GM21367 (cell line): ENCODE measurements at regions not wholly inside any gene's neighbourhood (a gene's known extent, or its start where the extent isn't known, plus 50 kb on each side); places are given as distances from the start of the nearest gene placed in this dataset.
A peak's percentile ranks its signal among the peaks of the same experiment; 100 is the strongest.
"Not testable (repeated sequence)": the region's sequence is repeated elsewhere in the genome, so short reads cannot be mapped to it uniquely, and the experiment has no call there.

Experiments used
- ATAC-seq: cut with Tn5 transposase; IDR thresholded peaks from one replicate; pipeline ENCODE4 v1.9.1; 2021; ENCODE audit not compliant: unreplicated experiment

DNA sequence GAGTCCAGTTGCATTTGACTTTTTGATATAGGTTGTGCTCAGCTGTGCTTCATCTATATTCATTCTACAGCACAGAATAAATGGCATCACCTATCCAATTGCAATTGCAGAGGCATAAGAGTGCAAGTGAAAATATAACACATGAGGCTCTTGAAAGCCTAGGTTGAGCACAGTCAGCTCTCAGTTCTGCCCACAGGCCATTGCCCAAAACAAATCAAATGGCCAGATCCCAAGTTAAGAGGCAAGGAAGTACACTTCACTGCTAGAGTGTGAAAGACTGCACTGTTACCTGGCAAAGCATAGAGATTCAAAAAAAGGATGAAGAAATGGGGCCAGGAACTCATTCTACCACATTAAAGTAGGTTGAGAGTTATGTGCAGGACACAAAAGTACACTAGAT lies 305.5 kb upstream of the SEMA6A start:
- peak; percentile 78 for ATAC-seq

DNA sequence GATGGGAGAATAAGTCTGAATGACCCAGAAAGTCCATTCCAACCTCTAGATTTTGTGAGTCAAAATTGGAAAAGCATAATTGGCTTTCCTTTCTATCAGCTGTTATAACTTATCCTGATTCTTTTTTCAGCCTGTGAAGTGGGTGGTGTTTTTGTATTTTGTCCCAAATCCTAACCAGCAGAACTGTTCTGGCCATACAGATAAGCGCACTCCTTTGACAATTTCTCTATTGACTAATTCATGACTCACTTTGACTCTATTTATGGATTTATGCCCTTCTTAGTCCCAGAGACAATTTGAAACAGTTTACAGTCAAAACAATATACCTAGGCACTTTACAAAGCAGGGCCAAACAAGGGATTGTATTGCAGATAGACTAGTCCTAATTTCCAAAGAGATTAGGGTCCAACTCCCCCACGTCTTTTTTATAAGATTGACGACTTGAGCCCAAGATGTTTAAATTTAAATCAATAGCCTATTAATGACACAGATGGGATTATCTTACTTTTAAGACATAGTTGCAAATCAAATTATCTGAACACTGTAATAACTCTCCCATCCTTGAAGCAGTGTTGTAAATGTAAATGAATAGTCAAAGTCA lies 301.7 kb upstream of the SEMA6A start:
- no peak for ATAC-seq

DNA sequence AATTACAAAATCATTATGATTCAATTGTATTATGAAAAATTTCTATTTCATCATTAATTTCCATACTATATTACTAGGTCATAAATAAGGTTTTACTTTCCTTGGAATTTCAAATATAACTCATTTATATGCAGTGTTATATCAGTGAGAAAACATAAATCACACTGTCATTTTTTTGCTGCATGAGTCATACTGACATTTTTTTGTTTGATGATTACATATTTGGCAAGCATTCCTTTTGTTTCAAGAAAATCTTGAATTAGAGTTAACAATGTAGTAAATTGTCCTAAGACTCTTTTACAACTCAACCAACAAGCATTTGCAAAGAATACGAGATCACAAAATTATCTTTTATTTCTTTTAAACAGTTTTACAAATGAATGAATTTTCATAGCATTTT lies 298.4 kb upstream of the SEMA6A start:
- ATAC-seq, result no peak

DNA sequence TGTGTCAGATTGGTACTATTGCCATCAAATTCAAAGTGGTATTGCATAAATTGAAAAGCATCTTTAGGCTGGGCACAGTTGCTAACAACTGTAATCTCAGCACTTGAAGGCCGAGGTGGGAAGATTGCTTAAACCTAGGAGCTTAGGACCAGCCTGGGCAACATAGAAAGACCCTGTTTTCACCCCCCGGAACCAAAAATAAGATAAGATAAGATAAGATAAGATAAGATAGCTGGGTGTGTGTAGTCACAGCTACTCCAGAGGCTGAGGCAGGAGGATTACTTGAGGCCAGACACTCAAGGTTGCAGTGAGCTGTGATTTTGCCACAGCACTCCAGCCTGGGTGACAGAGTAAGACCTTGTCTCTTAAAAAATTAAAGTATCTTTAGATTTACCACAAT lies 297.9 kb upstream of the SEMA6A start:
- ATAC-seq, result no peak

DNA sequence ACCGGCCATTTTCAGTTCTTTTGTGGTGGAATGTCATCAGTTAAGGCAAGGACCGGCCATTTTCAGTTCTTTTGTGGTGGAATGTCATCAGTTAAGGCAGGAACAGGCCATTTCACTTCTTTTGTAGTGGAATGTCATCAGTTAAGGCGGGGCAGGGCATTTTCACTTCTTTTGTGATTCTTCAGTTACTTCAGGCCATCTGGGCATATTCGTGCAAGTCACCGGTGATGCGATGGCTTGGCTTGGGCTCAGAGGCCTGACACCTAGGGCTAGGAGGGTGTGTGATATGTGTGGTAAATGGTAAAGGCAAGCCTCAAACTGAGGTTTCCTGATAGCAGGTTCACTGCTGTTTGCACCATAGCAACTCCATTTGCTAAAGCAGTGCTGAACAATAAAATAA lies 293.2 kb upstream of the SEMA6A start:
- not testable (repeated sequence) for ATAC-seq

DNA sequence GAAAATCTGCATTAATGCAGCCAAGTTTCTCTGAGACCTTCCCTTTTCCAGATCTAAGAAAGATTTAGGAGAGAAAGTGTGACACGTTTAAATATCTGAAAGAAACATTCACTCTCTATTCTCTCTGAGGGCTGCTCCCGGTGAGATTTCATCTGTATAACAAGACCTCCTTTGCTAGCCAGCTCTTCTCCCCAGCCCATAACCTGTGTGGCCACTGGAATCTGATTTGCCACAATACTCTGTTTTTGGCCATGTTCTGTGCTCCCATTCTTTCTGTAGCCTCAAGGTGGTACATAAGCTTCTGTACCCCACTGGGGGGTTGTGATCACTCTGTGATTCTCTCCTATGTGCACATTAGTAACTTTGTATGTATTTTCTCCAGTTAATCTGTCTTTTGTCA lies 291.0 kb upstream of the SEMA6A start:
- ATAC-seq, result no peak

DNA sequence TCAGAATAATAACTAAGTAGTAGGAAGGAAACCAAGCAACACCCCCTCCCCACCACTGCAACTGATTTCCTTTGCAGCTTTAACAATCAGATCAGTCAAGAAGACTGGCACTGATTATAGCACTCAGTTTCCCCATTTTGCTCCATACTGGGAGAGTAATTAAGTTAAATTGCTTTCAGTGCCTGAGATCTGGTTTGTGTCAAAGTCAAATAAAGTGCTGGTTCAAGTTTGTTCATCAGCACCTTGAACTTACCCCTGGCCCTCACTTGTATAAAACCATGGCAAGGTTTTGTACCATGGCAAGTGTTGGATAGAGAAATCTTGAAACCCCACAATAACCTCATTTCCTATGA lies 290.2 kb upstream of the SEMA6A start:
- ATAC-seq, result no peak

DNA sequence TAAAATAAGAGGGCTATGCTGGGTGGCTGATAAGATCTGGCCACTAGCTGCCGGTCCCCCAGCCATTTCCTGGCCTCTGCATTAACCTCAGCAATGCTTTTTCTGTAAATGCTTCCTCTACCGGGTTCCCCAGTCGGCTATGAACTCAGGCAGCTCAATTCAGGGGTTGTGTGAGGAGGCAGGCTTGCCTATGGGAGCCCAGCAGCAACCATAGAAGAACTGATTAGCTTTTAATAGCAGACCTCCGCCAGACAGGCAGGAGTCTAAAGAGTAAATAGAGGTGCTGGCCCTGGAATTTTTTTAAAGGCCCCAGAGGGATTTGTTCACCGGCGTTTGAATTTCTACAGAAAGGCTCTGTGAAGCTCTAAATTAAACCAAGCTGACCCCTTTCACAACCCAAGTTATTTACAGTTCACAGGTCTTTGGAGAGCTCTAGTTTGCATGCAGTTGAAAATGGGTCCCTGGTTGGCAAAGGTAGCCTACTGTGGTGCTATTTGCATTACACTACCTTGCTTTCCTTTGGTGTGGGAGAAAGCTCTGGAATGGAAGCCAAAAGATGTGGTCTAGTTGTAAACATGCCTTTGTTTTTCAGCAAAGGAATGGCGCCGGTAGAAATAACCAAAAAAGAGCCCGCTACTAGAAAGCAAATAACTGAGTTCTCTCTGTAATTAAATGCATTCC lies 289.7 kb upstream of the SEMA6A start:
- no peak for ATAC-seq

DNA sequence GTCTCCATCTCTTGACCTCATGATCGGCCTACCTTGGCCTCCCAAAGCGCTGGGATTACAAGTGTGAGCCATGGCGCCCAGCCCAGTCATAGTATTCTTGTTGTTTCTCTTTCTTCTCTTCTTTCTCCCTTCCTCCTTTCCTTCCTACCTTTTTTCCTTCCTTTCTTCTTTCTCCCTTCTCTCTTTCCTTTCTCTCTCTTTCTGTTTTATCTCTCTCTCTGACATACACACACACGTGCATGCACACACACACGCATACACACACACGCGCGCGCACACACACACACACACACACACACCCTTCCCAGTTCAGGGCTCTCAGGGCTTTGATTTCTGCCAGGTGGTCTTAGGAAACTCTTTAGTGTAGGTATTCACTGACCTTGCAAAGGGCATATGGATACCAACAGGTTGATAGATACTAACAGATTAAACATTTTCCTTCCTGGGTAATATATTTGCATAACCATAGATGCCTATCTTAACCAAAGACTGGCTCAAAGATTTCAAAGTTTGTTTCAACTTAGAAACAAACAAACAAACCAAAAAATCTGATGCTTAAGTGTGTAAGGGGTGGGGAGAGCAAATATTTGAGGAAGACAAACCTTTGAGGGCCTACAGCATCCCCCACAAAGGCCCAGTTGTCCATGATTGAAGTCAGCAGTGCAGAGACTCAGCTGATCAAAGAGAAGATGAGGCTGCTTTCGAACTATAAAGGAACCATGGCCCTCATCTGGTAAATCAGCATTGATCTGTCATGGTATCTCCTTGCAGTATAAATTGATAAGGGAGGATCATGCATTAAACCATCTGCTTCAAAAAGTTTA lies 288.2 kb upstream of the SEMA6A start:
- no peak for ATAC-seq

DNA sequence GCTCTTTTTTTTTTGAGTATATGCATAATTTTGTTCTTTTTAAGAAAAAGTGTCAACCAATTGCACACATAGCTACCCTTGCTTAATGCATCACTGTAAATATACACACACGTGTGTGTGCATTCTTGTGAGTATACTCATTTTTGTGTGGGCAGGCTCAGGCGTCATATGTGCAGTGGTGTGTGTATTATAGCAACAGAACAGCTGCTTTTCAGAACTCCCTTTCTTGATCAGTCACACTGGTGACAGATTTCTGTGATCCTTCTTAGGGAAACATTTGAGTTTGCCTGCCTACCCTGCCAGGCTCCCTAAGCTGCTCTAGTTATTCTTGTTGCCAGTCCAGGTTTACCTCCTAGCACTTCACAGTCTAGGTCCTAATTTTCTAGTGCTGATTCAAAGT lies 287.0 kb upstream of the SEMA6A start:
- no peak for ATAC-seq

DNA sequence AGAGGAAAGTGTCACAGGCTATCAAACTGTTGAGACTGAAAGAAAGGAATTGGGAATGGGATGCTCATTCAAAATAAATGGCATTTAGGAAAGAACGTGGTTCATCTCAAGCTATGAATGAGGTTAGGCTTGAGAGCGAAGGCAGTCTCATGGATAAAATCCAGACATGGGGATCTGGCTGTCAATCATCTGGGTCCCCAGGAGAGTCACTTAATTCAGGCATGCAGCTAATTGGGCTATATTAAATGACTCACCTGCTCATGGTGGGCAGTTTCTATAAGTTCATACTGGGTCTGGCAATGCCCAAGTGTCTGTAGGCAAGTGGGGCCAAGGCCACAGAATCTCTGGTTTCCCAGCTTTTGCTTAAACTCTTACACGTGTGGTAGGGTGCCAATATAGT lies 286.5 kb upstream of the SEMA6A start:
- no peak for ATAC-seq

DNA sequence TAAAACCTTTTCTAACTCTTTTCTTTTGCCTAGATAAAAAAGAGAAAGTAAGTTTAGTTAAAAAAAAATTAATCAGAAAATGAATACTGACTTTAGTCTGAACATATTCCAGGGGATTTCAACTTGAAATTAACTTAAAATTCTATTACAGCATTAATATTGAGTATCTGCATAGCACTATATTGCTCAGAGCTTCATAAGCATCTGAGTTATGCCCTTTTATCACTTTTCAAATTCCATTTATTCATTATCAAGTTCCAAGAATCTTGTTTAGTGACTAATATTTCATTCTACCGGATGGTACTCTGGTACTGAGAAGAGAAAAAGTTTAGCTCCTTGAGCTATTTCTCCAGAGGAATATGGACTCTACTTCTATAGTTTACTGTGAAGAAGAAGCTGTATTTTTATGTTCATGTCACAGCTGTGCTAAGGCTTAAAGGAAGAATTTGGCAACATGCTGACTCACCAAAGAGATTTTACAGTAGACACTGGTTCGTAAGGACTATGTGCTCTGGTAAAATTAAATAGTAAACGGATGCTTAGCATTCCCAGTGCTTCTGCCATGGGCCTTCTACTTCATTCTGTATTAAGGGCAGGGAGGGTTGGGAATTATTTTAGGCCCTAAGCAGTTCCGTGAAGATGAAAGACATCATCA lies 285.2 kb upstream of the SEMA6A start:
- no peak for ATAC-seq

DNA sequence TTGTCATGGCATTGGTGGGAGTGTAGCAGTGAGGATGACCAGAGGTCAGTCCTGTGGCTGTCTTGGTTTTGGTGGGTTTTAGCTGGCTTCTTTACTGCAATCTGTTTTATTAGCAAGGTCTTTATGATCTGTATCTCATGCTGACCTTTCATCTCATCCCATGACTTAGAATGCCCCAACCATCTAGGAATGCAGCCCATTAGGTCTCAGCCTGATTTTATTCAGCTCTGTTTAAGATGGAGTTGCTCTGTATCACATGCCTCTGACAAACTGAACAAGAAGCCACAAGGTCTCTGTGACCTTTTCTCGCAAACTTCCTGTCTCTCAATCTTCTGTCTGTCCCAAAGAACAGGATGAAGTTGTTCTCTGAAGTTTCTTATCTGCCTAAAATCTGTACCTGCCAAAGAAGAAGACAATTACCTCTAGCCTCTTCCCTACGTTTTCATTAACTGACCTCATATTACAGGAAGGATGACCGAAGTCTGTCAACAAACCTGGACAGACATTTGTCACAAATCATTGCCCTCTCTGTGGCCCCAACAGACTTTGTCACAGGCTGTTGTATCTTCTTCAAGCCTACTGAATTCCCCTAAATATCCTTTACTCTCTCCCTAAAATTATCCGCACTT lies 284.2 kb upstream of the SEMA6A start:
- ATAC-seq, result no peak

DNA sequence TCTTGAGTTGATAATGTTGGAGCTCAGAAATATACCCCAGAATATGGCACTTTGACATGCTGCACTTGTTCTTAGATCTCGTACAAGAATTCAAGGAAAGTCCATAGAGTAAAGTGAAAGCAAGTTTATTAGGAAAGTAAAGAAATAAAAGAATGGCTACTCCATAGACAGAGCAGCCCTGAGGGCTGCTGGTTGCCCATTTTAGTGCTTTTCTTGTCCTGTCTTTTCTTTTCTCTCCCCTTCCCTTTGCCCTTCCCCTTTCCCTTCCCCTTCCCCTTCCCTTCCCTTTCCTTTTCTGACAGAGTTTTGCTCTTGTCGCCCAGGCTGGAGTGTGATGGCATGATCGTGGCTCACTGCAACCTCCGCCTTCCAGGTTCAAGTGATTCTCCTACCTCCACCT lies 283.4 kb upstream of the SEMA6A start:
- not testable (repeated sequence) for ATAC-seq

DNA sequence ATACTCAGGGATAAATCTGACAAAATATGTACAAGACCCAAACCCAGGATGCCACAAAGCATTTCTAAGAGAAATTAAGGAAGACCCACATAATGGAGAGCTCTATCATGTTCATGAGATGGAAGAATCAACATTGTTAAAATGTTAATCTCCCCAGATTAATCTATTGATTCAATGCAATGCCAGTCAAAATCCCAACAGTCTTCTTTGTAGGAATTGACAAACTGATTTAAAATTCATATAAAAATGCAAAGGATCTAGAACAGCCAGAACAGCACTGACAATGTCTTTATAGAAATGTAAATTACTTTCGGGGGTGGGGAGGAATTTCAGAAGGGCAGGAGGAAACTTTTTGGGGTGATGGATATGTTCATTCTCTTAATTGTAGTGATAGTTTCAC lies 281.6 kb upstream of the SEMA6A start:
- no peak for ATAC-seq

DNA sequence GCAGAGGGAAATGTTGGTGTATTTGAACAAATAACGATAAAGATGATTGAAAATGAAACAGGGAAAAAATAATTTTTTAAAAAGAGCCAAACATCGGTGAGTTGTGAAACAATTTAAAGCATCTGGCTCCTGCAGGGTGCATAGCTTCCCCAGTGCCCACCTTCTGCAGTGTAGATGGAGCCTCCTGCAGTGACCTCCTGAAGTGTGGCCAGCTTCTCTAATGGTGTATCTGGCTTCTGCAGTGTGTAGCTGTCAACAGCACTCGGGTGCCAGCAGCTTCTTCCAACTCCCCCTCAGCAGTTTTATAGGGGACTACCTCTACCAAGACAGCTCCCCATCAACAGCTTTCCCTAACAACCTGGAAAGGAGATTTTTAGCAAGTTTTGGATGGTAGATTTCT lies 279.4 kb upstream of the SEMA6A start:
- no peak for ATAC-seq

DNA sequence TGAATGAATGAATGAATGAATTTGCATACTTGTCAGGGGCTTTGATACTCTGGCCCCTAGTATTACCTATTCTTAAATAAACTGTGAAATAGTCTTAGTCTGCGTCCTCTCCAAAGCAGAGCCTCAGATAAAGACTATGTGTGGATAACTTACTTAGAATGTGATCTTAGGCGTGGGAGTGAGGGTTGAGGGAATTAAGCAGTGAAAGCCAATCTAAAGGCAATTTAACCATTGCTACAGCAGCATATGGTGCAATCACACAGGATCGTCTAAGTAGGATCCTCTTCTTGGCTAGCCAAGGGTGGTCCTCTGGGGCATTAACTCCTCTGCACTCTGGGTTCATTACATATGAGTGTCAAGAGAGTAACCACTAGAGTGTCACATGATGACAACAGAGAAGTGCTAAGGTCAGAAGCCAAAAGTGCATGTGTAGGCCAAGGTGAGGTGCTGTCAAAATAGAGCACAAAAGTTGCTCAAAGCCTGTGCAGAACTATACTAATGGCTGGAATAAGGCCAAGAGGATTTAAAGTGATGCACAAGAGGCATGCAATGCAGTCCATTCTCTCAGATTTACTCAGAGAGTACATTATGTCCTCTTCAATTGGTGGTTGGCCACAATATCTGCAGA lies 274.4 kb upstream of the SEMA6A start:
- ATAC-seq, result no peak

DNA sequence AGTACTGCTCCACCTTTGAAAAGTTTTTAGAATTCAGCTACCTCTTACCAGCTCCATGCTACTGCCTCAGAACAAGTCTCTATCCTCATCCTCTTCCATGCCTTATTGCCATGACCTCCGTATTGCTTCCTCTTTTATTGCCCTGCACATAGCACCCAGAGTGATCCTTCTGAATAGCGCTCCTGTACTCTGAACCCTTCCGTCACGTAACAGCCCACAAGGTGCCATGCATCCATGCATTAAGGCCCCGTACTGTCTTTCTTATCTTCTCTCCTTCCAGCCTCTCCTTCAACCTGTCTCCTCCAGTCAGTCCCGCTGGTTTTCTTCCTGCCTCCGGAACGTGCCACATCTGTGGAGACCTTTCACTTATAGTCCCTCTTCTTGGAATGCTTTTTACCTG lies 273.3 kb upstream of the SEMA6A start:
- no peak for ATAC-seq

DNA sequence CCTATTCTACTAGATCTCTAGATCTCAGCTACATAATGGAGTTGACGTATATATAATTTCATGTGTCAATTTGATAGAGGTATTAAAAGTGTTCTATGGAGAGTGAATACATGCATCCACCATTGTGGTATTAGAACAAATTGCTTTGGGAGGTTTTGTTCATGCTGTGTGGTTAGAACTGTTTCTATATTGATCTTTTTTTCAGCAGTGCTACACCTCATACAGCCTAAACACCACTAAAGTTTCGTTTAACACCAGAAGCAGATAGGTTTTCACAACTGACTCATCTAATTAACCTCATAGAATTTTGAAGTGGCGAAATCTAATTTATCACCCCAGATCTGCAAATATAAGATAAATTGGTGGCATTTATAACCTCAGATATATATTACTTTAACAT lies 269.4 kb upstream of the SEMA6A start:
- ATAC-seq, result no peak

DNA sequence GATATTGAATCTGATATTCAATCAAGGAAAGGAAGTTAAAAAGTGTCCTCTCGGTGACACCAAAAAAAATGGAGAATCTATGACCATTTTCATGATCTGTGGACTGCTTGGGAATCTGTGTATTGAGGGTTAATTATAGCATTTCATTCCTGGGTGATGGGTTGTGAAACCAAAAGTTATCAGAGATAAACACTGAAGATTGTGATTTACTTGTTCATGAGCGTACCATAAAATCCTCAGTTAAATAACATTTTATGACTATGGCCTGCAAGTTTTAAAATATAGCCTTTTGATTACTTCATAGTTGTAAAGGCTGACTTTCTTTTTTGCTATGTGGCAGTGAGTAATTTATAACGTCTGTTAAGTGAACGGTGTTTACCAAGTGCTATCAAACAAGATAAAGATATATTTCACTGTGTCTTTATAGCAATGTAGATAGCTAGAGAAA lies 267.9 kb upstream of the SEMA6A start:
- no peak for ATAC-seq

DNA sequence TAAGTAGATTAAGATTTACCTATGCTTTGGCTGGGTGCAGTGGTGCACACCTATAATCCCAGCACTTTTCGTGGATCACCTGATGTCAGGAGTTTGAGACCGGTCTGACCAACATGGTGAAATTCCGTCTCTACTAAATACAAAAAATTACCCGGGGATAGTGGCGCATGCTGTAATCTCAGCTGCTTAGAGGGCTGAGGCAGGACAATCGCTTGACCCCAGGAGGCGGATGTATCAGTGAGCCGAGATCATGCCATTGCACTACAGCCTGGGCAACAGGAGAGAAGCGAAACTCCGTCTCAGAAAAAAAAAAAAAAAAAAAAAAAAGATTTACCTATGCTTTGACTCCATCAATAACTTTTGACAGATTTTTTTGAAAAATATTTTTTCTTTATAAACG lies 267.1 kb upstream of the SEMA6A start:
- ATAC-seq, result no peak
